ENCODE measurements at regions not wholly inside any gene's neighbourhood (a gene's known extent, or its start where the extent isn't known, plus 50 kb on each side); places are given as distances from the start of the nearest gene placed in this dataset.

DNA sequence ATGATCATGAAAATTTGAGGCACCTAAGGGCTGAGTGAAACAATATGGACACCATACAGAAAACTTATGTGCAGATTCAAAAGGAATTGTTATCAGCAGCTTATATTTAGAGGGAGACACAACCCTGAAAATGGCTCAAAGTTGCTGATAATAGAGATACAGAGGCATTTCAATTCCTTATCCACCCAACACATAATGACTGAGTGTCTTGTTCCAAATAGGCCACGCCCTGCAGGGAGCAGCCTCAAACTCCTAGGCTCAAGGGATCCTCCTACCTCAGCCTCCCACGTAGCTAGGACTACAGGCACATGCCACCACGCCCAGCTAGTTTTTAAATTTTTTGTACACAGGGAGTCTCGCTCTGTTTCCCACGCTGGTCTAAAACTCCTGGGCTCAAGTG lies 79.0 kb downstream of the LBH start:
- Histone ChIP-seq H3K4me1 (ENCODE audit: control insufficient read depth, extremely low read depth, insufficient read depth, low read length) (no peaks in the 10 kb centered on the region), H3K36me3 (ENCODE audit: control insufficient read depth in 2 of 2, extremely low read depth in 1 of 2, insufficient read depth in 2 of 2, low read length in 2 of 2) (no peaks in the 10 kb centered on the region), H3K9ac (replicated peaks; ENCODE audit: extremely low read depth, insufficient read depth, low read length) (no peak overlapping the region), H4K20me1 (replicated peaks; ENCODE audit: control insufficient read depth, extremely low read depth, insufficient read depth, low read length) (no peaks in the 10 kb centered on the region), H3K9me3 (replicated peaks; ENCODE audit: control insufficient read depth, insufficient read depth, low read length) (no peaks in the 10 kb centered on the region), H2AFZ (ENCODE audit: low read depth, low read length) (no peak overlapping the region), H3K4me2 (ENCODE audit: insufficient read depth, low read length) (no peak overlapping the region), H3K27me3 (ENCODE audit: control insufficient read depth in 2 of 2, insufficient read depth in 2 of 2, low read length in 2 of 2) (no peaks in the 10 kb centered on the region), H3K4me3 (replicated peaks in 1 of 3; ENCODE audit: insufficient read depth in 1 of 3, low read depth in 1 of 3, low read length in 3 of 3) (no peak overlapping the region), H3K27ac (ENCODE audit: insufficient read depth, low read depth, low read length) (no peak overlapping the region), H3K79me2 (ENCODE audit: control insufficient read depth, insufficient read depth, low read length) (no peaks in the 10 kb centered on the region), H3K9me1 (replicated peaks; ENCODE audit: control insufficient read depth, extremely low read depth, insufficient read depth, low read length) (no peaks in the 10 kb centered on the region)
- dilution Hi-C loops (cut with MboI; ENCODE audit: extremely low pct_ligation_motif_present, low sequenced_read_pairs) (no loop called here), intact Hi-C loops (cut with micrococcal nuclease) (no loop called here)
- CTCF ChIA-PET: no interaction called here
- BruUV-seq (replicated peaks): no TSS peak
- DNase-seq (ENCODE audit: low read depth, low spot score) (no peak), FAIRE-seq (no peak)
- POLR2A ChIA-PET: no interaction called here
- TF ChIP-seq EZH2 (IDR thresholded peaks at IDR 0.05; ENCODE audit: borderline replicate concordance, low read depth, low read length, severe bottlenecking) (no peak), FOS (IDR thresholded peaks at IDR 0.05; ENCODE audit: borderline replicate concordance, insufficient read depth, low read length) (no peak), POLR2AphosphoS5 (IDR thresholded peaks at IDR 0.05; ENCODE audit: insufficient read depth, low read depth, low read length) (no peak), MYC (IDR thresholded peaks at IDR 0.05; ENCODE audit: low read depth, low read length) (no peak), JUN (IDR thresholded peaks at IDR 0.05; ENCODE audit: borderline replicate concordance, insufficient read depth, insufficient read length, low read depth) (no peak), POLR2A (IDR thresholded peaks at IDR 0.05; ENCODE audit: low read depth, low read length) (no peak), GATA2 (IDR thresholded peaks at IDR 0.05; ENCODE audit: insufficient read depth, insufficient read length, low read depth, low read length) (no peak)
- TF ChIP-seq, protein P1, sequence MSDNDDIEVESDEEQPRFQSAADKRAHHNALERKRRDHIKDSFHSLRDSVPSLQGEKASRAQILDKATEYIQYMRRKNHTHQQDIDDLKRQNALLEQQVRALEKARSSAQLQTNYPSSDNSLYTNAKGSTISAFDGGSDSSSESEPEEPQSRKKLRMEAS (IDR thresholded peaks at IDR 0.05; ENCODE audit: insufficient read depth, insufficient read length): no peak
- TF ChIP-seq, protein P2, sequence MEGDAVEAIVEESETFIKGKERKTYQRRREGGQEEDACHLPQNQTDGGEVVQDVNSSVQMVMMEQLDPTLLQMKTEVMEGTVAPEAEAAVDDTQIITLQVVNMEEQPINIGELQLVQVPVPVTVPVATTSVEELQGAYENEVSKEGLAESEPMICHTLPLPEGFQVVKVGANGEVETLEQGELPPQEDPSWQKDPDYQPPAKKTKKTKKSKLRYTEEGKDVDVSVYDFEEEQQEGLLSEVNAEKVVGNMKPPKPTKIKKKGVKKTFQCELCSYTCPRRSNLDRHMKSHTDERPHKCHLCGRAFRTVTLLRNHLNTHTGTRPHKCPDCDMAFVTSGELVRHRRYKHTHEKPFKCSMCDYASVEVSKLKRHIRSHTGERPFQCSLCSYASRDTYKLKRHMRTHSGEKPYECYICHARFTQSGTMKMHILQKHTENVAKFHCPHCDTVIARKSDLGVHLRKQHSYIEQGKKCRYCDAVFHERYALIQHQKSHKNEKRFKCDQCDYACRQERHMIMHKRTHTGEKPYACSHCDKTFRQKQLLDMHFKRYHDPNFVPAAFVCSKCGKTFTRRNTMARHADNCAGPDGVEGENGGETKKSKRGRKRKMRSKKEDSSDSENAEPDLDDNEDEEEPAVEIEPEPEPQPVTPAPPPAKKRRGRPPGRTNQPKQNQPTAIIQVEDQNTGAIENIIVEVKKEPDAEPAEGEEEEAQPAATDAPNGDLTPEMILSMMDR (IDR thresholded peaks at IDR 0.05; ENCODE audit: extremely low read depth in 1 of 2, insufficient read depth in 1 of 2, low read depth in 1 of 2, low read length in 2 of 2): no peak

Data from endothelial cell of umbilical vein (primary cell).